ENCODE measurements at regions not wholly inside any gene's neighbourhood (a gene's known extent, or its start where the extent isn't known, plus 50 kb on each side); places are given as distances from the start of the nearest gene placed in this dataset.

GRCh38 chr10:84626397-84627087 lies 298.2 kb downstream of the CCSER2 start:
- no peaks in the 10 kb centered on the region for H3K9me1 ChIP-seq (ENCODE audit: control insufficient read depth, insufficient read depth, low read length)
- intact Hi-C loops (cut with micrococcal nuclease) (no loop called here), in situ Hi-C loops (cut with MboI) (no loop called here)
- H3K4me2 ChIP-seq (ENCODE audit: insufficient read depth, low read length), result no peak overlapping the region
- no peak overlapping the region for H3K27ac ChIP-seq (ENCODE audit: extremely low read depth, low read depth, low read length)
- no peak for DNase-seq (ENCODE audit: extremely low read depth in 1 of 4, low spot score in 3 of 4)
- no peak for ATAC-seq
- no peaks in the 10 kb centered on the region for H3K79me2 ChIP-seq (ENCODE audit: control insufficient read depth, insufficient read depth, low read length)
- no peaks in the 10 kb centered on the region for H3K36me3 ChIP-seq (ENCODE audit: control insufficient read depth, insufficient read depth, low read length)
- POLR2A ChIA-PET, result no interaction called here
- H3K27me3 ChIP-seq (ENCODE audit: control insufficient read depth in 2 of 2, insufficient read depth in 2 of 2, low read length in 2 of 2), result no peaks in the 10 kb centered on the region; a peak in 1 of 5 replicates
- no peak overlapping the region for H3K4me3 ChIP-seq
- no TSS peak for BruUV-seq (replicated peaks)
- FAIRE-seq, result no peak
- H2AFZ ChIP-seq (ENCODE audit: low read depth, low read length), result no peak overlapping the region
- H3K9ac ChIP-seq (ENCODE audit: insufficient read depth in 1 of 2, low read depth in 2 of 2, low read length in 2 of 2), result no peak overlapping the region
- H3K4me1 ChIP-seq (replicated peaks in 1 of 2; ENCODE audit: control insufficient read depth in 2 of 2, insufficient read depth in 2 of 2, low read length in 2 of 2), result no peaks in the 10 kb centered on the region
- H3K9me3 ChIP-seq (replicated peaks; ENCODE audit: control insufficient read depth, insufficient read depth, low read depth, low read length), result no peaks in the 10 kb centered on the region
- CTCF ChIA-PET (ENCODE audit: low intra/inter-chr PET ratio), result no interaction called here
- WGBS (ENCODE audit: insufficient coverage, low coverage, missing lambda C conversion rate), result 0% methylated on average over 6 of the region's 6 CpGs
- no peaks in the 10 kb centered on the region for H4K20me1 ChIP-seq (replicated peaks; ENCODE audit: control insufficient read depth, insufficient read depth, low read length)
- TF ChIP-seq, protein P1, sequence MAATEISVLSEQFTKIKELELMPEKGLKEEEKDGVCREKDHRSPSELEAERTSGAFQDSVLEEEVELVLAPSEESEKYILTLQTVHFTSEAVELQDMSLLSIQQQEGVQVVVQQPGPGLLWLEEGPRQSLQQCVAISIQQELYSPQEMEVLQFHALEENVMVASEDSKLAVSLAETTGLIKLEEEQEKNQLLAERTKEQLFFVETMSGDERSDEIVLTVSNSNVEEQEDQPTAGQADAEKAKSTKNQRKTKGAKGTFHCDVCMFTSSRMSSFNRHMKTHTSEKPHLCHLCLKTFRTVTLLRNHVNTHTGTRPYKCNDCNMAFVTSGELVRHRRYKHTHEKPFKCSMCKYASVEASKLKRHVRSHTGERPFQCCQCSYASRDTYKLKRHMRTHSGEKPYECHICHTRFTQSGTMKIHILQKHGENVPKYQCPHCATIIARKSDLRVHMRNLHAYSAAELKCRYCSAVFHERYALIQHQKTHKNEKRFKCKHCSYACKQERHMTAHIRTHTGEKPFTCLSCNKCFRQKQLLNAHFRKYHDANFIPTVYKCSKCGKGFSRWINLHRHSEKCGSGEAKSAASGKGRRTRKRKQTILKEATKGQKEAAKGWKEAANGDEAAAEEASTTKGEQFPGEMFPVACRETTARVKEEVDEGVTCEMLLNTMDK (IDR thresholded peaks at IDR 0.05; ENCODE audit: borderline replicate concordance, insufficient read depth, low read depth, low read length, poor library complexity, severe bottlenecking), result no peak
- no peak for TF ChIP-seq DMBX1 (CRISPR knock-in tag; IDR thresholded peaks at IDR 0.05; ENCODE audit: borderline replicate concordance)
- no peak for TF ChIP-seq NELFE (IDR thresholded peaks at IDR 0.05; ENCODE audit: insufficient read depth, insufficient read length)
- TF ChIP-seq, protein P2, sequence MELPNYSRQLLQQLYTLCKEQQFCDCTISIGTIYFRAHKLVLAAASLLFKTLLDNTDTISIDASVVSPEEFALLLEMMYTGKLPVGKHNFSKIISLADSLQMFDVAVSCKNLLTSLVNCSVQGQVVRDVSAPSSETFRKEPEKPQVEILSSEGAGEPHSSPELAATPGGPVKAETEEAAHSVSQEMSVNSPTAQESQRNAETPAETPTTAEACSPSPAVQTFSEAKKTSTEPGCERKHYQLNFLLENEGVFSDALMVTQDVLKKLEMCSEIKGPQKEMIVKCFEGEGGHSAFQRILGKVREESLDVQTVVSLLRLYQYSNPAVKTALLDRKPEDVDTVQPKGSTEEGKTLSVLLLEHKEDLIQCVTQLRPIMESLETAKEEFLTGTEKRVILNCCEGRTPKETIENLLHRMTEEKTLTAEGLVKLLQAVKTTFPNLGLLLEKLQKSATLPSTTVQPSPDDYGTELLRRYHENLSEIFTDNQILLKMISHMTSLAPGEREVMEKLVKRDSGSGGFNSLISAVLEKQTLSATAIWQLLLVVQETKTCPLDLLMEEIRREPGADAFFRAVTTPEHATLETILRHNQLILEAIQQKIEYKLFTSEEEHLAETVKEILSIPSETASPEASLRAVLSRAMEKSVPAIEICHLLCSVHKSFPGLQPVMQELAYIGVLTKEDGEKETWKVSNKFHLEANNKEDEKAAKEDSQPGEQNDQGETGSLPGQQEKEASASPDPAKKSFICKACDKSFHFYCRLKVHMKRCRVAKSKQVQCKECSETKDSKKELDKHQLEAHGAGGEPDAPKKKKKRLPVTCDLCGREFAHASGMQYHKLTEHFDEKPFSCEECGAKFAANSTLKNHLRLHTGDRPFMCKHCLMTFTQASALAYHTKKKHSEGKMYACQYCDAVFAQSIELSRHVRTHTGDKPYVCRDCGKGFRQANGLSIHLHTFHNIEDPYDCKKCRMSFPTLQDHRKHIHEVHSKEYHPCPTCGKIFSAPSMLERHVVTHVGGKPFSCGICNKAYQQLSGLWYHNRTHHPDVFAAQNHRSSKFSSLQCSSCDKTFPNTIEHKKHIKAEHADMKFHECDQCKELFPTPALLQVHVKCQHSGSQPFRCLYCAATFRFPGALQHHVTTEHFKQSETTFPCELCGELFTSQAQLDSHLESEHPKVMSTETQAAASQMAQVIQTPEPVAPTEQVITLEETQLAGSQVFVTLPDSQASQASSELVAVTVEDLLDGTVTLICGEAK (IDR thresholded peaks at IDR 0.05), result no peak
- TF ChIP-seq, protein P2 (CRISPR knock-in tag; IDR thresholded peaks at IDR 0.05), result no peak
- TF ChIP-seq NFYB (IDR thresholded peaks at IDR 0.05; ENCODE audit: extremely low read depth, insufficient read length), result no peak
- no peak for TF ChIP-seq CCAR2 (IDR thresholded peaks at IDR 0.05; ENCODE audit: low read depth, low read length)
- TF ChIP-seq GATAD2A (IDR thresholded peaks at IDR 0.05), result no peak
- no peak for TF ChIP-seq KAT2B (IDR thresholded peaks at IDR 0.05; ENCODE audit: low read depth, low read length)

All from K562 (cell line).